Activated B cell treated with CpG ODN at 0.5 μM for 24 hours (primary cell): ENCODE measurements at regions not wholly inside any gene's neighbourhood (a gene's known extent, or its start where the extent isn't known, plus 50 kb on each side); places are given as distances from the start of the nearest gene placed in this dataset.

Experiments
- ATAC-seq: fragments of 200-7000 bp; cut with Tn5 transposase; one replicate; pipeline ENCODE4 v1.10.0; 2021; ENCODE audit warnings: low read depth, mild to moderate bottlenecking, moderate library complexity
- CTCF ChIA-PET: fragments of 350-600 bp; sonication (Branson Sonifier 250); formaldehyde crosslinking; loops from one replicate; lab custom pipeline; 2021; ENCODE audit warnings: antibody characterized with exemption; lab: Charles Lee
- POLR2A ChIA-PET: fragments of 350-600 bp; sonication (Branson Sonifier 250); formaldehyde crosslinking; loops from one replicate; lab custom pipeline; 2021; ENCODE audit warnings: antibody characterized with exemption; lab: Charles Lee
- DNase-seq: peaks from one replicate; pipeline ENCODE4 v3.0.0; 2022
- H3K27ac Mint-ChIP-seq: one replicate; pipeline ENCODE4 v1.8.0; 2020; ENCODE audit warnings: mixed read lengths
- H3K27me3 Mint-ChIP-seq: one replicate; pipeline ENCODE4 v1.8.0; 2021; ENCODE audit warnings: mixed read lengths
- H3K36me3 Mint-ChIP-seq: one replicate; pipeline ENCODE4 v1.8.0; 2021; ENCODE audit warnings: low read depth, mixed read lengths
- H3K4me1 Mint-ChIP-seq: one replicate; pipeline ENCODE4 v1.8.0; 2021; ENCODE audit warnings: mixed read lengths
- H3K4me3 Mint-ChIP-seq: one replicate; pipeline ENCODE4 v1.8.0; 2020; ENCODE audit warnings: mild to moderate bottlenecking, mixed read lengths
- H3K9me3 Mint-ChIP-seq: one replicate; pipeline ENCODE4 v1.8.0; 2020; ENCODE audit warnings: mixed read lengths
- intact Hi-C: fragments of 100-400 bp; cut with micrococcal nuclease; formaldehyde crosslinking; loops from one replicate; pipeline ENCODE4 v1.15.1; 2024
- TF ChIP-seq, protein P1 (sequence below): fragments of 200-600 bp; IDR thresholded peaks from one replicate; pipeline ENCODE4 v1.8.0; 2022; ENCODE audit warnings: antibody characterized with exemption, mild to moderate bottlenecking

DNA sequence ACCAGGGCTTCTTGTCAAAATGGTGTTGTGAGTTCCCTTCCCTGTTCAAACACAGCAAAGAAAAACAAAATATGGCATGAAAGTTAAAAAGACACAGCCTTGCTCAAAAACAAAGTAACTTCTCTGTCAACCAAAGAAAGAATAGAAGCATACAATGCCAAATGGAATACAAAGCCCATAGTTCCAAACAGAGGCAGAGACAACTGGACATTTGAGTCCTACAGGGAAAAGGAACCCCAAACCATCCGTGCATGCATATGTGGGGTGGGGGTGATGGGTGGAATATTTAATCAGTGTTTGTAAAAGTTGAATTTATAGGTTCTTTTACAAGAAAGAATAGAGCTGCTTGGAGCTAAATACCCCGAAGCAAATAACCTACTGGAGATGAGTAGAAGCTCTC lies 218.7 kb downstream of the FAM76B start:
- DNase-seq (no peak), ATAC-seq (no peak)
- H3K4me1 Mint-ChIP-seq, result no peaks in the 10 kb centered on the region
- TF ChIP-seq, protein P1, sequence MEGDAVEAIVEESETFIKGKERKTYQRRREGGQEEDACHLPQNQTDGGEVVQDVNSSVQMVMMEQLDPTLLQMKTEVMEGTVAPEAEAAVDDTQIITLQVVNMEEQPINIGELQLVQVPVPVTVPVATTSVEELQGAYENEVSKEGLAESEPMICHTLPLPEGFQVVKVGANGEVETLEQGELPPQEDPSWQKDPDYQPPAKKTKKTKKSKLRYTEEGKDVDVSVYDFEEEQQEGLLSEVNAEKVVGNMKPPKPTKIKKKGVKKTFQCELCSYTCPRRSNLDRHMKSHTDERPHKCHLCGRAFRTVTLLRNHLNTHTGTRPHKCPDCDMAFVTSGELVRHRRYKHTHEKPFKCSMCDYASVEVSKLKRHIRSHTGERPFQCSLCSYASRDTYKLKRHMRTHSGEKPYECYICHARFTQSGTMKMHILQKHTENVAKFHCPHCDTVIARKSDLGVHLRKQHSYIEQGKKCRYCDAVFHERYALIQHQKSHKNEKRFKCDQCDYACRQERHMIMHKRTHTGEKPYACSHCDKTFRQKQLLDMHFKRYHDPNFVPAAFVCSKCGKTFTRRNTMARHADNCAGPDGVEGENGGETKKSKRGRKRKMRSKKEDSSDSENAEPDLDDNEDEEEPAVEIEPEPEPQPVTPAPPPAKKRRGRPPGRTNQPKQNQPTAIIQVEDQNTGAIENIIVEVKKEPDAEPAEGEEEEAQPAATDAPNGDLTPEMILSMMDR, result no peak
- H3K9me3 Mint-ChIP-seq, result peaks cover 14% of the 10 kb centered on the region
- H3K27me3 Mint-ChIP-seq, result peaks cover 1% of the 10 kb centered on the region
- intact Hi-C loops, result no loop called here
- POLR2A ChIA-PET, result no interaction called here
- CTCF ChIA-PET, result no interaction called here
- H3K4me3 Mint-ChIP-seq, result no peak overlapping the region
- no peak overlapping the region for H3K27ac Mint-ChIP-seq
- no peaks in the 10 kb centered on the region for H3K36me3 Mint-ChIP-seq

GRCh38 chr11:95569207-95569606 lies 220.4 kb downstream of the FAM76B start:
- Mint-ChIP-seq H3K4me3 (no peak overlapping the region), H3K9me3 (peaks cover 14% of the 10 kb centered on the region), H3K27me3 (peaks cover 1% of the 10 kb centered on the region), H3K4me1 (no peaks in the 10 kb centered on the region), H3K36me3 (no peaks in the 10 kb centered on the region), H3K27ac (no peak overlapping the region)
- TF ChIP-seq, protein P1, result no peak
- CTCF ChIA-PET, result no interaction called here
- POLR2A ChIA-PET, result no interaction called here
- intact Hi-C loops, result no loop called here
- DNase-seq (no peak), ATAC-seq (no peak)

- DNase-seq (no peak), ATAC-seq (no peak)
- Mint-ChIP-seq H3K9me3 (peaks cover 14% of the 10 kb centered on the region), H3K4me1 (no peaks in the 10 kb centered on the region), H3K27ac (no peak overlapping the region), H3K27me3 (peaks cover 1% of the 10 kb centered on the region), H3K4me3 (no peak overlapping the region), H3K36me3 (no peaks in the 10 kb centered on the region)
- TF ChIP-seq, protein P1, result no peak
- CTCF ChIA-PET, result interaction anchor here (0.5 kb wide), 1 partner anchor 256 kb away, joined by 3 read pairs; no protein-coding TSS in a partner anchor
- intact Hi-C loops, result no loop called here
- POLR2A ChIA-PET, result no interaction called here
Observed at GRCh38 chr11:95568281-95568680, 221.3 kb downstream of the FAM76B start.

- POLR2A ChIA-PET, result no interaction called here
- CTCF ChIA-PET, result interaction anchor here (0.5 kb wide), 1 partner anchor 257 kb away, joined by 3 read pairs; no protein-coding TSS in a partner anchor
- TF ChIP-seq, protein P1, result no peak
- Mint-ChIP-seq H3K9me3 (peaks cover 14% of the 10 kb centered on the region), H3K4me1 (no peaks in the 10 kb centered on the region), H3K36me3 (no peaks in the 10 kb centered on the region), H3K27ac (no peak overlapping the region), H3K4me3 (no peak overlapping the region), H3K27me3 (peaks cover 1% of the 10 kb centered on the region)
- intact Hi-C loops, result no loop called here
- ATAC-seq (no peak), DNase-seq (no peak)
Observed at GRCh38 chr11:95567685-95568084, 221.9 kb downstream of the FAM76B start.

DNA sequence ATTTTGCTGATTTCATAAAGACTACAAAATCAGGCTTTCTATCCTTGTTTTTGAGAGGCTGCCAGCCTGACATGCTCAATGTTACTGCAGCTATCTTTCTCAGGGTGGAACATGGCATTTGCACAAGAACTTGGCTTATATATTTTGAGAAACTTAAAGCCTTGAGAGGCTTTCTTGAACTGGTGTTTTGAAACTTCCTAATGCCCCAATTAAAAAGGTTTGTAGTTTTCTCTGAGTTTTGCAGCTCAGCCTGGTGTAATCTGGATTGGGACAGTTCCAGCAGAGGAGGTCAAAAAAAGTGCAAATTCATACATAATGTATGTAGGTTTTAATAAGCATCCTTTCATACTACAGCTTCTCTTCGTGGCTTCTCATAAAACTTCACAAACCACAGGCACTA lies 223.4 kb downstream of the FAM76B start:
- no peak overlapping the region for H3K27ac Mint-ChIP-seq
- TF ChIP-seq, protein P1, result no peak
- H3K9me3 Mint-ChIP-seq, result peaks cover 14% of the 10 kb centered on the region
- POLR2A ChIA-PET, result no interaction called here
- CTCF ChIA-PET, result no interaction called here
- DNase-seq, result no peak
- H3K27me3 Mint-ChIP-seq, result peaks cover 1% of the 10 kb centered on the region
- no peak for ATAC-seq
- intact Hi-C loops, result no loop called here
- no peaks in the 10 kb centered on the region for H3K4me1 Mint-ChIP-seq
- no peaks in the 10 kb centered on the region for H3K36me3 Mint-ChIP-seq
- no peak overlapping the region for H3K4me3 Mint-ChIP-seq
